IPS DF 6.9 (cell line): ENCODE measurements at regions not wholly inside any gene's neighbourhood (a gene's known extent, or its start where the extent isn't known, plus 50 kb on each side); places are given as distances from the start of the nearest gene placed in this dataset.
"Not testable (repeated sequence)": the region's sequence is repeated elsewhere in the genome, so short reads cannot be mapped to it uniquely, and the experiment has no call there.

Experiments
- DNase-seq: peaks from one replicate; pipeline ENCODE4 v3.0.0-alpha.2; 2013; ENCODE audit warnings: low read depth, low spot score
- H3K27ac ChIP-seq: one replicate; pipeline ENCODE4 v1.5.1; 2013; ENCODE audit warnings: low read length, control low read depth
- H3K27me3 ChIP-seq: 2 replicates; pipeline ENCODE4 v1.6.1; 2013; ENCODE audit warnings: mild to moderate bottlenecking, low read length; ENCODE audit not compliant: control insufficient read depth, insufficient read depth
- H3K36me3 ChIP-seq: 2 replicates; pipeline ENCODE4 v1.6.1; 2013; ENCODE audit warnings: low read length; ENCODE audit not compliant: control insufficient read depth, insufficient read depth
- H3K4me1 ChIP-seq: 2 replicates; pipeline ENCODE4 v1.6.1; 2013; ENCODE audit warnings: low read length; ENCODE audit not compliant: control insufficient read depth, insufficient read depth
- H3K4me3 ChIP-seq: 2 replicates; pipeline ENCODE4 v1.5.1; 2013; ENCODE audit warnings: mild to moderate bottlenecking, low read length
- H3K9me3 ChIP-seq: 2 replicates; pipeline ENCODE4 v1.6.1; 2013; ENCODE audit warnings: low read length, inconsistent platforms; ENCODE audit not compliant: control insufficient read depth, insufficient read depth
- WGBS: extraction: QIAGEN DNeasy Blood & Tissue Kit; methylation state at CpG from one replicate; pipeline ENCODE4 v1.1.7; 2013; ENCODE audit warnings: mixed read lengths, missing lambda C conversion rate; ENCODE audit not compliant: insufficient read length, insufficient coverage; 5-methylcytosine and 5-hydroxymethylcytosine counted together

- Histone ChIP-seq H3K27ac (no peak overlapping the region), H3K4me3 (no peak overlapping the region), H3K4me1 (no peaks in the 10 kb centered on the region), H3K27me3 (no peaks in the 10 kb centered on the region), H3K36me3 (no peaks in the 10 kb centered on the region), H3K9me3 (no peaks in the 10 kb centered on the region)
- no CpG with 5 or more reads among the region's 1 CpG for WGBS
- no peak for DNase-seq
These were observed 775.5 kb downstream of the TRIB2 start for GRCh38 chr2:13492262-13492661.

DNA sequence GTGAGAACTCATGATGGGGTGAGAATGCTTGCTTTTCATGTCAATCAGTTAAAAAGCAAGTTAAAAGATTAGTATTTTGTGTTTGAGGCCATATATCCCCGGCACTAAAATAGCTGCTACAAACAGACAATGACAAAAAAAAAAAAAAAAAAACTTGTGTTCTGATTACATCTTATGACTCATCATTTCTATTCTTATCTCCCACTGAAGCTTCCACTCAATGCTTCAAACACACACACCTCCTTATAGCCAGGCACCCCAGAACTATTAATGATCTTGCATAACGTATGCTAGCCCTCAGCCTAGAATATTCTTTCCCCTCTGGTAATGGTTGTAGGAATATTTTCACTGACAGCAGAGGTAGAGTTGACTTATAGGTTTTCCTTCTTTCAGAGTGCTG lies 778.3 kb downstream of the TRIB2 start:
- H3K27me3 ChIP-seq: no peaks in the 10 kb centered on the region
- H3K27ac ChIP-seq: no peak overlapping the region
- no peak overlapping the region for H3K4me3 ChIP-seq
- DNase-seq: no peak
- no peaks in the 10 kb centered on the region for H3K9me3 ChIP-seq
- no peaks in the 10 kb centered on the region for H3K36me3 ChIP-seq
- WGBS: no CpG with 5 or more reads among the region's 2 CpGs
- H3K4me1 ChIP-seq: no peaks in the 10 kb centered on the region

DNA sequence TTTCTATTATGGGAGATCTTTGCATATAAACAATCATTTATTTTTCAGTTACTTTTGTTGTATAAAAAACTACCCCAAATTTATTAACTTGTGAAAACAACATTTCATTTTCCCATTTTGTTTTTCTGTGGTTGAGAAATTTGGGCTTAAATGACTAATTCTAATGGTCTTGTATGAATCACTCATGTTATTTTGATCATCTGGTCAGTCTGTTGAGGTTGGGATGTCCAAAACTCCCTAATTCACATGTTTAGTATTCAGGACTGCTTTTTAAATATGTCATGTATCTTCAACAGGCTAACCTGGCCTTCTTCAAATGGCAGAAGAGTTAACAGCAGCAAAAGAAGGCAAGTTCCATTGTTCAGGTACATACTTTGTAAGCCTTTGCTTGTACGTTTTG lies 788.1 kb downstream of the TRIB2 start:
- DNase-seq: no peak
- Histone ChIP-seq H3K27me3 (no peaks in the 10 kb centered on the region), H3K4me1 (no peaks in the 10 kb centered on the region), H3K36me3 (no peaks in the 10 kb centered on the region), H3K9me3 (no peaks in the 10 kb centered on the region), H3K4me3 (no peak overlapping the region), H3K27ac (no peak overlapping the region)
- no CpG with 5 or more reads among the region's 1 CpG for WGBS

DNA sequence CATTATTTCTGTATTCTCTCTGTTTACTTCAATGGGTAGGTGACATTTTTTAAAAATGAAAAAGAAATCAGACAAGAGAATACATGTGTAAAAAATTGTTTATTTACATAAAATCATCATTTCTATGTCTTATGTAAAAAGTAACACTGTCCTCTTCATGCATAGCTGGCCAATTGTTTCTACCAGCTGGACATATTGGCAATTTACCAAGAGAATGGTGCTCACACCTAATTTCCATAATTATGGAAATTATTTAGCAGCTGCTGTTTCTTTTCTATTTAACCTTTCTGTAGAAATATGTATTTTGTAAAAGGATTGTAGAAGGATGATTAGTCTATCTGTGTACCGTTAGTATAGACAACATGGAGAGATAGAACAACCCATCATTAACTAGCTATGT lies 791.9 kb downstream of the TRIB2 start:
- no peaks in the 10 kb centered on the region for H3K27me3 ChIP-seq
- no peak overlapping the region for H3K4me3 ChIP-seq
- no peaks in the 10 kb centered on the region for H3K4me1 ChIP-seq
- H3K36me3 ChIP-seq: no peaks in the 10 kb centered on the region
- no peaks in the 10 kb centered on the region for H3K9me3 ChIP-seq
- H3K27ac ChIP-seq: no peak overlapping the region
- WGBS: no CpG with 5 or more reads among the region's 1 CpG
- DNase-seq: no peak

- H3K27me3 ChIP-seq: no peaks in the 10 kb centered on the region
- WGBS: no CpG with 5 or more reads among the region's 3 CpGs
- H3K36me3 ChIP-seq: no peaks in the 10 kb centered on the region
- no peak for DNase-seq
- H3K27ac ChIP-seq: no peak overlapping the region
- H3K4me1 ChIP-seq: no peaks in the 10 kb centered on the region
- no peak overlapping the region for H3K4me3 ChIP-seq
- H3K9me3 ChIP-seq: no peaks in the 10 kb centered on the region
These were observed 798.5 kb downstream of the TRIB2 start for GRCh38 chr2:13515254-13515653.

DNA sequence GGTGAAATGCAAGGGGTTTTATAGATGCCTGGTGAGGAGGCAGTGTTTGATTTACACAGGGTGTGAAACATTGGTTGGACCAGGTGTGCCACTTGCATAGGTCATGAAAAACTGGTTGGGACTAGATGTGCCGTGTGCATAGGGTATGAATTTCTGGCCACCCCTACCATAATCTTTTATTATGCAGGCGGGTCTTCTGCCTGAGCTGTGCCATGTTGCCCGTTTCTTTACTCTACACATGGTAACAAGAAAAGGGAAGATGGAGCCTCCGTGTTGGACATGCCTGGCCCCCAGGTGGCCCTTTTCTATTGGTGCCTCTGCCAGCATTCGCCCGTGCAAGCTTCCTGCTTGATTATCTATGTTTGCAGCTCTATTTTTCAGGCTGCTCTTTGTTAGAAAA lies 805.4 kb downstream of the TRIB2 start:
- WGBS: no CpG with 5 or more reads among the region's 6 CpGs

GRCh38 chr2:13522917-13523821 lies 806.4 kb downstream of the TRIB2 start:
- no CpG with 5 or more reads among the region's 6 CpGs for WGBS
- DNase-seq: no peak
- Histone ChIP-seq H3K4me1 (no peaks in the 10 kb centered on the region), H3K27me3 (no peaks in the 10 kb centered on the region), H3K9me3 (no peaks in the 10 kb centered on the region), H3K27ac (no peak overlapping the region), H3K36me3 (no peaks in the 10 kb centered on the region), H3K4me3 (no peak overlapping the region)

More for the DNA sequence above, 805.4 kb downstream of the TRIB2 start:
- no peaks in the 10 kb centered on the region for H3K4me1 ChIP-seq
- no peak for DNase-seq
- H3K27me3 ChIP-seq: no peaks in the 10 kb centered on the region
- no peak overlapping the region for H3K4me3 ChIP-seq
- no peak overlapping the region for H3K27ac ChIP-seq
- no peaks in the 10 kb centered on the region for H3K9me3 ChIP-seq
- H3K36me3 ChIP-seq: no peaks in the 10 kb centered on the region

GRCh38 chr2:13524492-13524891 lies 807.8 kb downstream of the TRIB2 start:
- no peaks in the 10 kb centered on the region for H3K36me3 ChIP-seq
- no CpG with 5 or more reads among the region's 1 CpG for WGBS

DNA sequence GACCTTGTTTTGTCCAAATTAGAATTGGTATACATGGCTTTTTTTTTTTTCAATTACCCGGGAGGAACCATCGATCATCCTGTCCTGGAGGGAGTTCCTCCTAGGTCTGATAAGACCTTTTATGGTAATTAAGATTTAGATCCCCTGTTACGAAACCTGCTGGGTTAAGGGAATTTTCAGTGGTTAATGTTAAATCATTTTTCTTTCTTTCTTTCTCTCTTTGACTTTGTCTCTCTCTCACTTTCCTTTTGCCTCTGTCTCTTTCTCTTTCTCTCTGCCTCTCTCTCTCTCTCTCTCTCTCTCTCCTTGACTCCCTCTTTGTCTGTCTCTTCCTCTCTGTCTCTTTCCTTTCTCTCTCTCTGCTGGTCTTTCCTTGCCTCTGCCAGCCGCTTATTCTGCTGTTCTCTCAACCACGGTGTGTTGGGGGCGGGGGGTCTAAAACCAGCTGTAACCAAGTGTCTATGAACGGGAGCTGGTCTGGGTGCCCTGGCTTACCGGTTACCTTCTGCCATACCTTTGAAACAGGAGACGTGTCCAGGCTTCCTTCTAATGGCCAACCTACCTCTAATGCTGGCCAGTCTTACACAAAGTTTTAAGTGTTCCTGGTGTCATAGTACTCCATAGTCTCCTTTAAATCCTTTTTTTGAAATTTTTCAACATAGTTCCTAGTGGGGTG lies 815.1 kb downstream of the TRIB2 start:
- not testable (repeated sequence) for H3K9me3 ChIP-seq, H3K36me3 ChIP-seq, H3K27me3 ChIP-seq, H3K27ac ChIP-seq, DNase-seq, H3K4me1 ChIP-seq, H3K4me3 ChIP-seq
- no CpG with 5 or more reads among the region's 9 CpGs for WGBS

More at GRCh38 chr2:13524492-13524891, 807.8 kb downstream of the TRIB2 start:
- Histone ChIP-seq H3K27me3 (no peaks in the 10 kb centered on the region), H3K4me3 (no peak overlapping the region), H3K4me1 (no peaks in the 10 kb centered on the region), H3K9me3 (no peaks in the 10 kb centered on the region), H3K27ac (no peak overlapping the region)
- DNase-seq: no peak

- H3K4me1 ChIP-seq, H3K27ac ChIP-seq, H3K9me3 ChIP-seq, DNase-seq, H3K4me3 ChIP-seq, H3K27me3 ChIP-seq, H3K36me3 ChIP-seq: not testable (repeated sequence)
- no CpG with 5 or more reads among the region's 22 CpGs for WGBS
These were observed 816.2 kb downstream of the TRIB2 start for GRCh38 chr2:13532781-13533523.
